ENCODE measurements at regions not wholly inside any gene's neighbourhood (a gene's known extent, or its start where the extent isn't known, plus 50 kb on each side); places are given as distances from the start of the nearest gene placed in this dataset.

DNA sequence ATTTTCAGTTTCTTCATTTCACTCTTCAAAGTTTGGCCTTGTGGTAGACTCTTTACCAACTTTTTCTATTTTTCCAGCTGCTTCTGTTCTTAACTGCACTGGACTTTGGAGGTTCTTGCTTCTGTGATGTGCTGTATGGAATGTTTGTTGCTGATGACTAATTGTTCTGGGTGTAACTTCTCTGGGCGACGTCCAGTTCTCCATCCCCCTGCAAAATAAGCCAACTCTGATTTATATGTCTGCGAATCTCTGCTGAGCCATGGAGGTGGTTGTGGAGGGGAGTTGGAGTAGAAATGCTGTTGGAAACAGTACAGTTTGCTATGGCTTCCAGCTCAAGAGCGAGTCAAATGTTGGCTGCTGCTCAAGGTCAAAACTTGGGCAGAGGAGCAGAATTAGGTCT lies 113.9 kb upstream of the DYRK2 start:
- no peak for TF ChIP-seq RAD21 (IDR thresholded peaks at IDR 0.05; ENCODE audit: low read depth)
- TF ChIP-seq TEAD4 (IDR thresholded peaks at IDR 0.05): no peak
- TF ChIP-seq CREB1 (IDR thresholded peaks at IDR 0.05; ENCODE audit: low read depth): no peak
- TF ChIP-seq, protein P1, sequence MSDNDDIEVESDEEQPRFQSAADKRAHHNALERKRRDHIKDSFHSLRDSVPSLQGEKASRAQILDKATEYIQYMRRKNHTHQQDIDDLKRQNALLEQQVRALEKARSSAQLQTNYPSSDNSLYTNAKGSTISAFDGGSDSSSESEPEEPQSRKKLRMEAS (IDR thresholded peaks at IDR 0.05): no peak
- no peak for TF ChIP-seq FOXM1 (IDR thresholded peaks at IDR 0.05; ENCODE audit: borderline replicate concordance, low read depth)
- no peak for TF ChIP-seq ZBTB7A (IDR thresholded peaks at IDR 0.05; ENCODE audit: low read depth)
- TF ChIP-seq TCF12 (IDR thresholded peaks at IDR 0.05; ENCODE audit: low read depth): no peak
- no peak for TF ChIP-seq EGR1 (IDR thresholded peaks at IDR 0.05)
- no peak for TF ChIP-seq CEBPB (IDR thresholded peaks at IDR 0.05)
- TF ChIP-seq YY1 (IDR thresholded peaks at IDR 0.05; ENCODE audit: low read depth): no peak
- no peak for TF ChIP-seq REST (IDR thresholded peaks at IDR 0.05; ENCODE audit: low read depth)
- TF ChIP-seq NFIC (IDR thresholded peaks at IDR 0.05): no peak; the same call in 1 of the 2 replicates
- TF ChIP-seq USF1 (IDR thresholded peaks at IDR 0.05): no peak
- no peak for TF ChIP-seq TAF1 (IDR thresholded peaks at IDR 0.05; ENCODE audit: low read depth)
- no peak for TF ChIP-seq EP300 (IDR thresholded peaks at IDR 0.05; ENCODE audit: borderline replicate concordance)

DNA sequence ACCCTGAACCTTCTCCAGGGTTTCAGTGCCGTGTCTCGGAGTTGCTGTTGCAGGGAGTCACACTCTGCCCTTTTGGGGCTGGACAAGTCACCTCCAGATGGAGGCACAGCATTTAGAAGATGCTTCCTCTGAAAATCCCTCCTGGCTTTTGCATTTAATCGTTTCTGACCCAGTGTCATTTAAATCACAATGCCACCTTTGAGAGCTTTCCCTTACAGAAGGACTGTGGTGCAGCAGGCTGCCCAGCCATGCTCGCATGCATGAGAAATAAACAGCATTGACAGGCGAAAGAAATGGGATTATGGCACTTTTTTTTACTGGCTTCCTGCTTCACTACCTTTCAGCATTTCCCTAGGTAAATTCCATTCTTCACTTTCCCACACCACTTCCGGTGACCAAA lies 113.4 kb upstream of the DYRK2 start:
- no peak for TF ChIP-seq CEBPB (IDR thresholded peaks at IDR 0.05)
- no peak for TF ChIP-seq TCF12 (IDR thresholded peaks at IDR 0.05; ENCODE audit: low read depth)
- TF ChIP-seq TAF1 (IDR thresholded peaks at IDR 0.05; ENCODE audit: low read depth): no peak
- TF ChIP-seq YY1 (IDR thresholded peaks at IDR 0.05; ENCODE audit: low read depth): no peak
- TF ChIP-seq, protein P1 (IDR thresholded peaks at IDR 0.05): no peak

DNA sequence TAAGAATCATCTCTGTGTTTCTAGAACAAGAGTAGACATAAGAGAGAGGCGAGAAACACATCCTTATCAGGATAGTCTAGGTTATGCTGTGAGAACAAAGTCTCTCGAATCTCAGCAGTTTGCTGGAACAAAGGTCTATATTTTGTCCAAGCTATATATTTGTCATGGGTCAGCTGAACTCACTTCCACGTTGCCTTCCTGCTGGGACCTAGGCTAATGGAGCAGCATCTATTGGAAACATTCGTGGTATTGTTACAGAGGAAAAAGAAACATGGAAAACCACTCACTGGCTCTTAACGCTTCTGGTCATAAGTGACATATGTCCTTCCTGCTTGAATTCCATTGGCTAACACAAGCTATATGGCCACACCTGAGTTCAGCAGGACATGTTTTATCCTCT lies 112.6 kb upstream of the DYRK2 start:
- TF ChIP-seq FOXM1 (IDR thresholded peaks at IDR 0.05; ENCODE audit: borderline replicate concordance, low read depth) (no peak), NFIC (IDR thresholded peaks at IDR 0.05) (no peak), EGR1 (IDR thresholded peaks at IDR 0.05) (no peak), CREB1 (IDR thresholded peaks at IDR 0.05; ENCODE audit: low read depth) (no peak), CEBPB (IDR thresholded peaks at IDR 0.05) (no peak), EP300 (IDR thresholded peaks at IDR 0.05; ENCODE audit: borderline replicate concordance) (no peak), RAD21 (IDR thresholded peaks at IDR 0.05; ENCODE audit: low read depth) (no peak)
- TF ChIP-seq, protein P1 (IDR thresholded peaks at IDR 0.05): no peak

DNA sequence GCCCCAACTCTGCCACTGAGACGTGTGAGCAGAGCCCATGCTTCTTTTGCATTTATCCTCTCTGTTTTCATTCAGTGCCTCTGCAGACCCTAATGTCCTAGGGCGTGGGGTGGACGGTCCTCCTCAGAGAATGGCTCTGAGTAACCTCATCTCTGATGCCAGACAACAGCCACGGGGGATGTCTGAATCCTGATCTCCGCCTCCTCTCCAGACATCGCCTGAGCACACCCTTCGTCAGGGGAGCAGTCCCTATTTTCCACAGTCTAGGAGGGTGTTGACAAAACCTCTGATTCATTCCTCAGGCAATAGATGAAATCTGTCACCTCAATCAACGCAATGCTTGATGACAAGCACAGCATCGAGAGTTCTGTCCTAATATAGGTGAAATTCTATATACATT lies 109.2 kb upstream of the DYRK2 start:
- TF ChIP-seq REST (IDR thresholded peaks at IDR 0.05; ENCODE audit: low read depth) (no peak), USF1 (IDR thresholded peaks at IDR 0.05) (no peak), RAD21 (IDR thresholded peaks at IDR 0.05; ENCODE audit: low read depth) (no peak), FOXM1 (IDR thresholded peaks at IDR 0.05; ENCODE audit: borderline replicate concordance, low read depth) (no peak), CREB1 (IDR thresholded peaks at IDR 0.05; ENCODE audit: low read depth) (no peak), ZBTB7A (IDR thresholded peaks at IDR 0.05; ENCODE audit: low read depth) (no peak), TEAD4 (IDR thresholded peaks at IDR 0.05) (no peak), NFIC (IDR thresholded peaks at IDR 0.05) (no peak), EP300 (IDR thresholded peaks at IDR 0.05; ENCODE audit: borderline replicate concordance) (no peak), YY1 (IDR thresholded peaks at IDR 0.05; ENCODE audit: low read depth) (no peak), TAF1 (IDR thresholded peaks at IDR 0.05; ENCODE audit: low read depth) (no peak), TCF12 (IDR thresholded peaks at IDR 0.05; ENCODE audit: low read depth) (no peak), EGR1 (IDR thresholded peaks at IDR 0.05) (no peak), CEBPB (IDR thresholded peaks at IDR 0.05) (no peak)
- TF ChIP-seq, protein P1 (IDR thresholded peaks at IDR 0.05): no peak

DNA sequence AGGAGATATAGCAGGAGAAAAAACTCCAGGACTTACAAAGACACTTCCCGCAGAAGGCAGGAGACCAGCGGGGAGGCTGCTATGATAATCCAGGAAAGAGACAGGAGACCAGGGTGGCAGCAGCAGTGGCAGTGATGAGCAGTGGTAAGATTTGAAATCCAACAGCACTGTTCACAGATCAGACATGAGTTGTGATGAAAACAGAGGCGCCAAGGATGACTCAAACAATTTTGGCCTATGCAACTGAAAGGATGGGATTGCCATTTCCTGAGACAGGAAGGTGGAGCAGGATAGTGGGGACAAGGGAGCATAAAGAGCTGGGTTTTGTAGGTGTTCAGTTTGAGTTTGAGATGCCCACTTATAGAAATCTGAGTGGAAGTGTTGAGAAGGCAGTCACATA lies 108.6 kb upstream of the DYRK2 start:
- no peak for TF ChIP-seq NFIC (IDR thresholded peaks at IDR 0.05)
- TF ChIP-seq EP300 (IDR thresholded peaks at IDR 0.05; ENCODE audit: borderline replicate concordance): no peak
- TF ChIP-seq YY1 (IDR thresholded peaks at IDR 0.05; ENCODE audit: low read depth): no peak
- no peak for TF ChIP-seq CEBPB (IDR thresholded peaks at IDR 0.05)
- no peak for TF ChIP-seq USF1 (IDR thresholded peaks at IDR 0.05)
- no peak for TF ChIP-seq RAD21 (IDR thresholded peaks at IDR 0.05; ENCODE audit: low read depth)
- TF ChIP-seq TCF12 (IDR thresholded peaks at IDR 0.05; ENCODE audit: low read depth): no peak
- TF ChIP-seq TAF1 (IDR thresholded peaks at IDR 0.05; ENCODE audit: low read depth): no peak
- TF ChIP-seq TEAD4 (IDR thresholded peaks at IDR 0.05): no peak
- TF ChIP-seq REST (IDR thresholded peaks at IDR 0.05; ENCODE audit: low read depth): no peak
- no peak for TF ChIP-seq CREB1 (IDR thresholded peaks at IDR 0.05; ENCODE audit: low read depth)
- TF ChIP-seq, protein P1 (IDR thresholded peaks at IDR 0.05): no peak
- no peak for TF ChIP-seq EGR1 (IDR thresholded peaks at IDR 0.05)
- no peak for TF ChIP-seq FOXM1 (IDR thresholded peaks at IDR 0.05; ENCODE audit: borderline replicate concordance, low read depth)
- no peak for TF ChIP-seq ZBTB7A (IDR thresholded peaks at IDR 0.05; ENCODE audit: low read depth)

Measured in Ishikawa (cell line).